Activated T-helper 17 cell treated with anti-CD3 and anti-CD28 coated beads, Interleukin-2, amount 50 U/mL, for 72 hours (primary cell): ENCODE measurements at regions not wholly inside any gene's neighbourhood (a gene's known extent, or its start where the extent isn't known, plus 50 kb on each side); places are given as distances from the start of the nearest gene placed in this dataset.

ENCODE experiments used
- ATAC-seq: fragments of 150-1000 bp; cut with Tn5 transposase; replicated peaks from 2 replicates; pipeline ENCODE4 v1.10.0; 2021; ENCODE audit warnings: mild to moderate bottlenecking, moderate library complexity
- H3K27ac Mint-ChIP-seq: one replicate; pipeline ENCODE4 v1.8.0; 2022; ENCODE audit warnings: mixed read lengths
- H3K27me3 Mint-ChIP-seq: one replicate; pipeline ENCODE4 v1.8.0; 2022; ENCODE audit warnings: mixed read lengths
- H3K36me3 Mint-ChIP-seq: one replicate; pipeline ENCODE4 v1.8.0; 2022; ENCODE audit warnings: low read depth, mild to moderate bottlenecking, mixed read lengths
- H3K4me1 Mint-ChIP-seq: one replicate; pipeline ENCODE4 v1.8.0; 2022; ENCODE audit warnings: mixed read lengths
- H3K4me3 Mint-ChIP-seq: one replicate; pipeline ENCODE4 v1.8.0; 2022; ENCODE audit warnings: mild to moderate bottlenecking, mixed read lengths
- H3K9me3 Mint-ChIP-seq: one replicate; pipeline ENCODE4 v1.8.0; 2022; ENCODE audit warnings: mixed read lengths

DNA sequence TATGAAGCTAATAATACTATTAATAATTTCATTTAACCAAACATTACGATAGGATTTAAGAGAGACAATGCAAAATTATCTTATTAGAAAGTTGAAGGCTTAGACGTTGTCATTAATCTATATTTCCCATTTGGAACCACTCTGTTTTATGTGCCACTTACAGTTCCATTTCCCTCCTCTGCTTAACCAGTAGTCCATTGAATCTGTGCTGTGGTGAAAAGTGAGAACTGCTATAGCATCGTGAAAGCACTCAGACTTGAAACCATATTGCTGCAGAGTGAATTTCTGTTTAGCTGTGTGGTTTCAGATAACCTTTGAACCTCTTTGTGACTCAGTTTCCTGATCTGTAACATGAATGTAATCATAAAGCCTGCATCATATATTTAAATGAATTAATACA lies 2304.5 kb downstream of the MAT2B start:
- no peaks in the 10 kb centered on the region for H3K36me3 Mint-ChIP-seq
- H3K27ac Mint-ChIP-seq: no peak overlapping the region
- no peak for ATAC-seq
- no peaks in the 10 kb centered on the region for H3K27me3 Mint-ChIP-seq
- no peaks in the 10 kb centered on the region for H3K4me1 Mint-ChIP-seq
- H3K4me3 Mint-ChIP-seq: no peak overlapping the region
- no peaks in the 10 kb centered on the region for H3K9me3 Mint-ChIP-seq

GRCh38 chr5:165829504-165829903 lies 2324.1 kb downstream of the MAT2B start:
- Mint-ChIP-seq H3K27ac (no peak overlapping the region), H3K4me3 (no peak overlapping the region), H3K9me3 (peaks cover 11% of the 10 kb centered on the region), H3K27me3 (no peaks in the 10 kb centered on the region), H3K4me1 (no peaks in the 10 kb centered on the region), H3K36me3 (no peaks in the 10 kb centered on the region)
- ATAC-seq: no peak

DNA sequence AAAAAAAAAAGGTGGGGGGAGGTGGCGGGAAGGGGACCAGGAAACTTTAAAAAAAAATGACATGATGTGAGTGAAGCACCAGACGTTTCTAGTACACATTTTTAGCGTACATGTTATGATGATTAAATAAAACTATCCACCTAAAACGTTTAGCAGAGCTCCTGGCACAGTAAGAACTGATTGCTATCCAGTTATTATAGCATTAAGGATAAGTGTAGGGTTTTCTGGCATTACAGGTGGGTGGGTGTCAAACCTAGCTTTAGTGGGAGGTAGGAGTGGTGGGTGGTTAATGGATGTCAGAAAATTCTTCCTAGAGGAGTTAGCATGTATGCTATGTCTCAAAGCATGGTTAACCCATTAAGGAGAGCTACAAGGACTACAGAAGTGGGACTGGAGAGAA lies 2329.5 kb downstream of the MAT2B start:
- no peaks in the 10 kb centered on the region for H3K27me3 Mint-ChIP-seq
- no peak overlapping the region for H3K27ac Mint-ChIP-seq
- no peaks in the 10 kb centered on the region for H3K36me3 Mint-ChIP-seq
- H3K4me3 Mint-ChIP-seq: no peak overlapping the region
- H3K9me3 Mint-ChIP-seq: peaks cover 30% of the 10 kb centered on the region
- no peak for ATAC-seq
- no peaks in the 10 kb centered on the region for H3K4me1 Mint-ChIP-seq

DNA sequence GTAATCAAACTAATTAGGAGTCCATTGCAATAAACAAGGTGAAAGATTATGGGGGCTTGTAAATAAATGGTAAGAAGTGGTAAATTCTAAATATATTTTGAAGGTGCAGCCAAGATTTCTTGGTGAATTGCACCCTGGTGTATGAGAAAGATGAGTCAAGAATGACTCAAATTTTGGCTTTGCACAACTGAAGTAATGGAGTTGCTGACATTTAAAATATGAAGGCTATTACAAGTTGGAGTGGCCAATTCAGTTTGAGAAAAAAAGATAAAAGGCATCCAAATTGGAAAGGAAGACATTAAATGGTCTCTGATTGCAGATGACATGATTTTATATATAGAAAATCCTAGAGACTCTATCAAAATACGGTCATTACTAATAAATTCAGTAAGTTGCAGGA lies 2330.6 kb downstream of the MAT2B start:
- no peak overlapping the region for H3K4me3 Mint-ChIP-seq
- peaks cover 27% of the 10 kb centered on the region for H3K9me3 Mint-ChIP-seq
- H3K27ac Mint-ChIP-seq: no peak overlapping the region
- H3K4me1 Mint-ChIP-seq: no peaks in the 10 kb centered on the region
- H3K27me3 Mint-ChIP-seq: no peaks in the 10 kb centered on the region
- no peaks in the 10 kb centered on the region for H3K36me3 Mint-ChIP-seq
- no peak for ATAC-seq

GRCh38 chr5:165837286-165837685 lies 2331.9 kb downstream of the MAT2B start:
- Mint-ChIP-seq H3K9me3 (peaks cover 21% of the 10 kb centered on the region), H3K36me3 (no peaks in the 10 kb centered on the region), H3K4me1 (no peaks in the 10 kb centered on the region), H3K27ac (no peak overlapping the region), H3K27me3 (no peaks in the 10 kb centered on the region), H3K4me3 (no peak overlapping the region)
- no peak for ATAC-seq

- Mint-ChIP-seq H3K4me3 (no peak overlapping the region), H3K36me3 (no peaks in the 10 kb centered on the region), H3K9me3 (peaks cover 12% of the 10 kb centered on the region), H3K27ac (no peak overlapping the region), H3K27me3 (no peaks in the 10 kb centered on the region), H3K4me1 (no peaks in the 10 kb centered on the region)
- ATAC-seq: no peak
Measured at GRCh38 chr5:165844571-165844970, 2339.2 kb downstream of the MAT2B start.

DNA sequence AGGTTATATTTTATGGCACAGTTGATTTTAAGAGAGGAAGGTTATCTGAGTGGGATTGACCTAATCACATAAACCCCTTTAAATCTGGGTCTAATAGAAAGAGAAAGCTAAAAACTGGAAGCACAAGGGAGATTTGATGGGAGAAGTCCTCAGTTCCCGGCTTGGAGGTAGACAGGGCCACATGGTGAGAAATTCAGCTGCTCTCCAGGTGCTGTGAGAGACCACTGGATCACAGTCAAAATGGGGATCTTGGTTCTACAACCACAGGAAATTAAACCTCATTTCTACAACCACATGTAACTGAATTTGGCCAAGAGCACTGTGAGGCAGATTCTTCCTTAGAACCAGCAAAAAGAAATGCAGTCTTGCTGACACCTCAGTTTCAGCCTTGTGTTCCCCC lies 2352.7 kb downstream of the MAT2B start:
- Mint-ChIP-seq H3K4me3 (no peak overlapping the region), H3K36me3 (no peaks in the 10 kb centered on the region), H3K4me1 (no peaks in the 10 kb centered on the region), H3K27me3 (no peaks in the 10 kb centered on the region), H3K27ac (no peak overlapping the region), H3K9me3 (peaks cover 21% of the 10 kb centered on the region)
- no peak for ATAC-seq

DNA sequence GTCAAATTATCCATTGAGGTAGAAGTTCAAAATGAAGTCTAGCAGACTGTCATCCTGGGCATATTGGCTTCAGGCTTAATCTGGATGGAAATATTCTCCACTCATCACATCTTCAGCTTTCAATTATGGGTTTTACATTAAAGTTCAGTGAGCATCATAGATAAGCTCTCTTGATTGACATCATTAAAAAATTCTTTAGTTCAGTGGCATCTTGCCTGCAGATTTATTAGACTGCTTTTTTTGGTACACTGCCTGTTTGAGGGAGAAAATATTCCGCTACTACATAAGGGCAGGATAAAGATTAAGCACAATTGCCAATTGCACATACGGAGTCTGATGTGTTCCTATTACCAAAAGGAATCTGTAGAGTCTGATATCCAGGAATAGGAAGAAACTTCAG lies 2353.8 kb downstream of the MAT2B start:
- no peaks in the 10 kb centered on the region for H3K27me3 Mint-ChIP-seq
- ATAC-seq: no peak
- H3K4me1 Mint-ChIP-seq: no peaks in the 10 kb centered on the region
- no peak overlapping the region for H3K27ac Mint-ChIP-seq
- H3K4me3 Mint-ChIP-seq: no peak overlapping the region
- H3K9me3 Mint-ChIP-seq: peaks cover 21% of the 10 kb centered on the region
- H3K36me3 Mint-ChIP-seq: no peaks in the 10 kb centered on the region

DNA sequence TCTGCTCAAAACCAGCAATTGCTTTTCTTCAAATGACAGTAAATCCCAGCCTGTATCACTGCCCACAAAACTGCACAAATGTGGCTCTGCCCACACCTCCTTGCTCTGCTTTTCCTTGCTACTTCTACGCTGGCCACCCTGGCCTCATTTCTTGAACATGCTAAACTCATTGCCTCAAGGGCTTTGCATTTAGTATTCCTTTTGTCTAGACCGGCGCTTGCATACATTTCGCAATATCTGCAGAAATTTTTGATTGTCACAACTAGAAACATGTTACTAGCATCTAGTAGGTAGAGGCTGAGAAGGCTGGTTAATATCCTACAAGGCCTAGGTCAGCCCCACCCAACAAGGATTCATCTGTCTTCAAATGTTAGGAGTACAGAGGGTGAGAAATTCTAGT lies 2357.8 kb downstream of the MAT2B start:
- no peak for ATAC-seq
- no peaks in the 10 kb centered on the region for H3K36me3 Mint-ChIP-seq
- H3K9me3 Mint-ChIP-seq: peaks cover 10% of the 10 kb centered on the region
- H3K4me3 Mint-ChIP-seq: no peak overlapping the region
- H3K4me1 Mint-ChIP-seq: no peaks in the 10 kb centered on the region
- H3K27ac Mint-ChIP-seq: no peak overlapping the region
- H3K27me3 Mint-ChIP-seq: no peaks in the 10 kb centered on the region

DNA sequence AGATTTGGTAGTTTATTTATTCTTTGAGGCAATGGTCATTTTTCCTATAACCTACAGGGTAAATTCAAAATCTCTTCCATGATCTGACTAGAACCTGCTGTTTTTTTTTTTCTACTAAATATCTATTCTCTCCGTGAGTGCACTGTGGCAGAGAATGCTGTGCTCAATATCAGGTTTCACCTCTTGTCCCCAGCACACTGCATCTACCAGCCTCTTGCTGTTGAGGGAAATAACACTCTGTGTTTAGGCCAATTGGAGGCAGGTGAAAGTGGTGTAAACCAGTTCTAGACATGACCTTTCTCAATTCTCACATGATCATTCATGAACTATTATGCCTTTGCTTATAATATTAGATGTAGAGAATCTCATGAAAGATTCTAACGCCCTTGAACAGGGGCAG lies 2365.9 kb downstream of the MAT2B start:
- Mint-ChIP-seq H3K27me3 (no peaks in the 10 kb centered on the region), H3K27ac (no peak overlapping the region), H3K4me1 (no peaks in the 10 kb centered on the region), H3K9me3 (peaks cover 13% of the 10 kb centered on the region), H3K36me3 (no peaks in the 10 kb centered on the region), H3K4me3 (no peak overlapping the region)
- ATAC-seq: no peak

GRCh38 chr5:165874851-165875250 lies 2369.4 kb downstream of the MAT2B start:
- H3K9me3 Mint-ChIP-seq: peaks cover 27% of the 10 kb centered on the region
- H3K4me1 Mint-ChIP-seq: no peaks in the 10 kb centered on the region
- no peaks in the 10 kb centered on the region for H3K36me3 Mint-ChIP-seq
- no peaks in the 10 kb centered on the region for H3K27me3 Mint-ChIP-seq
- no peak overlapping the region for H3K4me3 Mint-ChIP-seq
- H3K27ac Mint-ChIP-seq: no peak overlapping the region
- no peak for ATAC-seq

- no peaks in the 10 kb centered on the region for H3K36me3 Mint-ChIP-seq
- H3K9me3 Mint-ChIP-seq: peaks cover 27% of the 10 kb centered on the region
- ATAC-seq: no peak
- H3K4me3 Mint-ChIP-seq: no peak overlapping the region
- H3K27ac Mint-ChIP-seq: no peak overlapping the region
- no peaks in the 10 kb centered on the region for H3K27me3 Mint-ChIP-seq
- no peaks in the 10 kb centered on the region for H3K4me1 Mint-ChIP-seq
Measured at GRCh38 chr5:165876538-165876937, 2371.1 kb downstream of the MAT2B start.

- Mint-ChIP-seq H3K9me3 (peaks cover 24% of the 10 kb centered on the region), H3K36me3 (no peaks in the 10 kb centered on the region), H3K27me3 (no peaks in the 10 kb centered on the region), H3K27ac (no peak overlapping the region), H3K4me3 (no peak overlapping the region), H3K4me1 (no peaks in the 10 kb centered on the region)
- no peak for ATAC-seq
Measured at GRCh38 chr5:165877475-165877874, 2372.1 kb downstream of the MAT2B start.

GRCh38 chr5:165881259-165881658 lies 2375.8 kb downstream of the MAT2B start:
- H3K9me3 Mint-ChIP-seq: peaks cover 25% of the 10 kb centered on the region
- no peaks in the 10 kb centered on the region for H3K36me3 Mint-ChIP-seq
- H3K4me3 Mint-ChIP-seq: no peak overlapping the region
- H3K4me1 Mint-ChIP-seq: no peaks in the 10 kb centered on the region
- no peak overlapping the region for H3K27ac Mint-ChIP-seq
- H3K27me3 Mint-ChIP-seq: no peaks in the 10 kb centered on the region
- no peak for ATAC-seq

DNA sequence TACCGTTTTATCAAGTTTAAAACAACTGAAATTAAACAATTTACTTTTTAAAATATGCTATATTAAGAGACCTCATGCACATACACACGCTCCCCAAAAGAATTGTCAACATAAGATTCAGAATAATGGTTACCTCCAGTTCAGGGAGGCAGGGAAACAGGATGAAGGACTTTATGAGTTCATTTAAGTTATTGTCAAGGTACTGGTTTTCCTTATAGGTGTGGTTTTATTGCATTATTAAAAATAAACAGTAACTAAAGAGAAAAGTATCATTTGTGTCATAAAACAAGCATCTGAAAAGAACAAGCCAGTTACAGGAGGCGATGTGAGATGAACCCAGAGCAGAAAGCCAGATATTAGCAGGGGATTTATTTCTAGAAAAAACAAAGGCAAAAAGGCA lies 2376.7 kb downstream of the MAT2B start:
- no peaks in the 10 kb centered on the region for H3K27me3 Mint-ChIP-seq
- H3K27ac Mint-ChIP-seq: no peak overlapping the region
- ATAC-seq: no peak
- peaks cover 17% of the 10 kb centered on the region for H3K9me3 Mint-ChIP-seq
- no peaks in the 10 kb centered on the region for H3K36me3 Mint-ChIP-seq
- H3K4me3 Mint-ChIP-seq: no peak overlapping the region
- no peaks in the 10 kb centered on the region for H3K4me1 Mint-ChIP-seq

DNA sequence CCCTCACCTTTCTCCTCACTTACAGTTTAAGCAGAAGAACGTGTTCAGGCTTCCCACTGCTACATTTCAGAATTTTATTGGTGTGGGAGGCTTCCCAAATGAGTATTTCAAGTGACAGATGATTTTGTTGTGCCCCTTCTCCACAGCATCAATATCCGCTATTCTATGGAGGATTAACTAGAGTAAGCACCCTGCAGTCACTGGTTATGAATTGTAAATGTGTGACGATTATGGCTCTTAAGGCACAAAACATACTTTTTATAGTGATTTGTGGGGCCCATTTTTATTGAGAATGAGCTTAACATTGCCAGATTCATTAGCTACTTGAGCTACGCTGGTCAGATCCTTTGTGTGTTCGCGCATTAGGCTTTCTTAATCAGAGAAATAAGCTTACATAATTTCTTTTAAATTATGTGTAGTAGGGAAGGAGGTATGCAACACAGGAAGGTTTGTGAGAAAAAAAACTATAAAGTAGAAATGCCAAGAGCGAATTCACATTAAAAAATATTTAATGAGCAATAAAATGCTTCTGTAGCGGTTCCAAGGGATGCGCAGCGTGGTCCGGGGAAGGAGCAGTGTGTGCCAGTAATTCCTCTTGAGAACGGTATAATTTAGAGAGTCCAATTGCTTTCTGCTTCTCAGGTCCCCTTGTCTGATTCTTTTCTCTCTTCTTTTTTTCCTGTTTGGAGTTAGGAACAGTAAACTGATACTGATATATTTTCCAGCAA lies 2380.4 kb downstream of the MAT2B start:
- H3K27me3 Mint-ChIP-seq: no peaks in the 10 kb centered on the region
- peaks cover 11% of the 10 kb centered on the region for H3K9me3 Mint-ChIP-seq
- no peak for ATAC-seq
- no peak overlapping the region for H3K4me3 Mint-ChIP-seq
- H3K27ac Mint-ChIP-seq: no peak overlapping the region
- H3K4me1 Mint-ChIP-seq: no peaks in the 10 kb centered on the region
- no peaks in the 10 kb centered on the region for H3K36me3 Mint-ChIP-seq
